GM12873 (cell line): ENCODE measurements at regions not wholly inside any gene's neighbourhood (a gene's known extent, or its start where the extent isn't known, plus 50 kb on each side); places are given as distances from the start of the nearest gene placed in this dataset.

Source experiments
- CTCF ChIP-seq: IDR thresholded peaks from 2 replicates; pipeline ENCODE4 v1.5.1; 2012; ENCODE audit warnings: low read depth, mild to moderate bottlenecking, moderate library complexity, low read length, control low read depth; ENCODE audit not compliant: insufficient read depth; ENCODE audit errors: missing control alignments

GRCh38 chr5:87774804-87775203 is 362.1 kb upstream of the CCNH start:
- no peak for TF ChIP-seq CTCF

GRCh38 chr5:87770601-87771121 is 357.9 kb upstream of the CCNH start:
- TF ChIP-seq CTCF = no peak

- no peak for TF ChIP-seq CTCF
Measured at GRCh38 chr5:87770016-87770570, 357.4 kb upstream of the CCNH start.

- no peak for TF ChIP-seq CTCF
Measured at GRCh38 chr5:87769157-87769556, 356.4 kb upstream of the CCNH start.

- TF ChIP-seq CTCF = no peak
Measured at GRCh38 chr5:87768190-87768589, 355.5 kb upstream of the CCNH start.

- no peak for TF ChIP-seq CTCF
Measured at GRCh38 chr5:87765009-87765408, 352.3 kb upstream of the CCNH start.

- no peak for TF ChIP-seq CTCF
Measured at GRCh38 chr5:87762631-87763030, 349.9 kb upstream of the CCNH start.
